Activated CD4-positive, alpha-beta T cell treated with anti-CD3 and anti-CD28 coated beads, Interleukin-2, amount 50 U/mL, for 1 hour (primary cell): ENCODE measurements at regions not wholly inside any gene's neighbourhood (a gene's known extent, or its start where the extent isn't known, plus 50 kb on each side); places are given as distances from the start of the nearest gene placed in this dataset.

Source experiments
- DNase-seq: peaks from one replicate; pipeline ENCODE4 v3.0.0-alpha.2; 2020

- no peak for DNase-seq
These were observed 372.8 kb upstream of the MYT1L start for GRCh38 chr2:2703762-2704427.

GRCh38 chr2:2703172-2703571 is 372.1 kb upstream of the MYT1L start:
- no peak for DNase-seq

GRCh38 chr2:2702385-2702784 is 371.3 kb upstream of the MYT1L start:
- DNase-seq = no peak

GRCh38 chr2:2701813-2702212 is 370.7 kb upstream of the MYT1L start:
- DNase-seq = no peak

- DNase-seq = no peak
These were observed 370.2 kb upstream of the MYT1L start for GRCh38 chr2:2701176-2701781.

- no peak for DNase-seq
These were observed 368.0 kb upstream of the MYT1L start for GRCh38 chr2:2699121-2699505.

GRCh38 chr2:2698182-2699120 is 367.4 kb upstream of the MYT1L start:
- DNase-seq = no peak

- DNase-seq = no peak
These were observed 365.8 kb upstream of the MYT1L start for GRCh38 chr2:2696733-2697455.

- no peak for DNase-seq
These were observed 365.2 kb upstream of the MYT1L start for GRCh38 chr2:2696325-2696724.

- no peak for DNase-seq
These were observed 363.7 kb upstream of the MYT1L start for GRCh38 chr2:2694746-2695145.

- no peak for DNase-seq
These were observed 361.7 kb upstream of the MYT1L start for GRCh38 chr2:2692599-2693389.

GRCh38 chr2:2691419-2691818 is 360.3 kb upstream of the MYT1L start:
- no peak for DNase-seq

- no peak for DNase-seq
These were observed 359.9 kb upstream of the MYT1L start for GRCh38 chr2:2690985-2691384.

GRCh38 chr2:2689306-2689705 is 358.2 kb upstream of the MYT1L start:
- DNase-seq = no peak

- no peak for DNase-seq
These were observed 357.2 kb upstream of the MYT1L start for GRCh38 chr2:2688254-2688653.

- no peak for DNase-seq
These were observed 356.7 kb upstream of the MYT1L start for GRCh38 chr2:2687745-2688144.

GRCh38 chr2:2686222-2686621 is 355.1 kb upstream of the MYT1L start:
- no peak for DNase-seq

- no peak for DNase-seq
These were observed 352.6 kb upstream of the MYT1L start for GRCh38 chr2:2683606-2684224.

- no peak for DNase-seq
These were observed 351.7 kb upstream of the MYT1L start for GRCh38 chr2:2682700-2683342.

- no peak for DNase-seq
These were observed 350.7 kb upstream of the MYT1L start for GRCh38 chr2:2681711-2682251.

GRCh38 chr2:2681085-2681484 is 350.0 kb upstream of the MYT1L start:
- no peak for DNase-seq
